Prostate gland (tissue), 2 donors: ENCODE measurements at regions not wholly inside any gene's neighbourhood (a gene's known extent, or its start where the extent isn't known, plus 50 kb on each side); places are given as distances from the start of the nearest gene placed in this dataset.
A peak's percentile ranks its signal among the peaks of the same experiment; 100 is the strongest.

Experiments
- POLR2AphosphoS5 ChIP-seq: sonication (generic); formaldehyde crosslinking; IDR thresholded peaks from one replicate; pipeline ENCODE4 v1.6.1; 2017; ENCODE audit warnings: antibody characterized with exemption
- TF ChIP-seq, protein P1 (sequence below), 4 experiments: fragments of 200-600 bp in 2 of 4; fragments of 450-650 bp in 2 of 4; sonication (generic) in 2 of 4; IDR thresholded peaks; 1 replicate in 3 of 4; 2 replicates in 1 of 4; pipeline ENCODE4 v1.5.1; 2016 to 2019; ENCODE audit warnings: antibody characterized with exemption in 4 of 4, mild to moderate bottlenecking in 2 of 4, moderate library complexity in 2 of 4

DNA sequence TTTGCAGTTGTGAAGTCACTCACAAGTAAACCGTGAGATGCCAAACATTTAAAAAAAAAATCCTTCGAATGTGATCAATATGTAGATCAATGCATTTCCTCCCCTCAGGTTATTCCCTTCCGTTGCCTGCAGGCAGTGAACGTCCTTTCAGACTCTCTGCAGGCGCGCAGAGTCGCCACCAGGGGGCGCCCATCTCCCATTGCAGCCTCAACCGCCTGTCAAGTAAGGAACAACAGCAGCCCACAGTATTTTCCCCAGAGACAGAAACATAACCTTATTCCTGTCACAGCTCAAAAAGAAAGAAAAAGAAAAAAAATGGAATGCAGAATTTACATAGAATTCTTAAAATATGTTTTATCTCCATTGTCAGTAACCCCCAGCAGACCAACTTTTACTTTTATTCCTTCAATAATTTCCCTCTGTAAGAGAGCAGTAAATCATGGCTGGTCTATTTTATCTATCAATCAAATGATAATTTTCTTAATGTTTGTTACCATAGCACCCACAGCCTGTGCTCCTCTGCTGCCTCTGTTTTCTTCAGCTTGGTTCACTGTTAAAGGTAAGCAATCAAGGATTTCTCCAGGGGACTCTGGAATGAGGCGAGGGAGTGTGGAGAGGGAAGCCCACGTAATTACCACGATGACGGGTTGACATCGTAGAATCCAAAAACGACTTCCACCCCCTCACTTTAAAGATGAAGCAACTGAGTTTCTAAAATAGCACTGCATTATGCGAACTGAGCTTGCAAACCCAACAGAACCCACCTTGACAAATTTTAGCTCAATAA is 637.6 kb upstream of the ARGLU1 start:
- TF ChIP-seq, protein P1, sequence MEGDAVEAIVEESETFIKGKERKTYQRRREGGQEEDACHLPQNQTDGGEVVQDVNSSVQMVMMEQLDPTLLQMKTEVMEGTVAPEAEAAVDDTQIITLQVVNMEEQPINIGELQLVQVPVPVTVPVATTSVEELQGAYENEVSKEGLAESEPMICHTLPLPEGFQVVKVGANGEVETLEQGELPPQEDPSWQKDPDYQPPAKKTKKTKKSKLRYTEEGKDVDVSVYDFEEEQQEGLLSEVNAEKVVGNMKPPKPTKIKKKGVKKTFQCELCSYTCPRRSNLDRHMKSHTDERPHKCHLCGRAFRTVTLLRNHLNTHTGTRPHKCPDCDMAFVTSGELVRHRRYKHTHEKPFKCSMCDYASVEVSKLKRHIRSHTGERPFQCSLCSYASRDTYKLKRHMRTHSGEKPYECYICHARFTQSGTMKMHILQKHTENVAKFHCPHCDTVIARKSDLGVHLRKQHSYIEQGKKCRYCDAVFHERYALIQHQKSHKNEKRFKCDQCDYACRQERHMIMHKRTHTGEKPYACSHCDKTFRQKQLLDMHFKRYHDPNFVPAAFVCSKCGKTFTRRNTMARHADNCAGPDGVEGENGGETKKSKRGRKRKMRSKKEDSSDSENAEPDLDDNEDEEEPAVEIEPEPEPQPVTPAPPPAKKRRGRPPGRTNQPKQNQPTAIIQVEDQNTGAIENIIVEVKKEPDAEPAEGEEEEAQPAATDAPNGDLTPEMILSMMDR (IDR thresholded peaks at IDR 0.05): peak; percentile 60 to 84 (median 72)
- no peak for TF ChIP-seq POLR2AphosphoS5
